22Rv1 (cell line): ENCODE measurements at regions not wholly inside any gene's neighbourhood (a gene's known extent, or its start where the extent isn't known, plus 50 kb on each side); places are given as distances from the start of the nearest gene placed in this dataset.

Experiments used
- ZFX ChIP-seq: fragments of 450-650 bp; IDR thresholded peaks from 2 replicates; pipeline ENCODE4 v1.6.1; 2017; ENCODE audit warnings: antibody characterized with exemption, borderline replicate concordance
- TF ChIP-seq, protein P1 (sequence below): fragments of 450-650 bp; IDR thresholded peaks from 2 replicates; pipeline ENCODE4 v1.5.1; 2017; ENCODE audit warnings: mild to moderate bottlenecking

DNA sequence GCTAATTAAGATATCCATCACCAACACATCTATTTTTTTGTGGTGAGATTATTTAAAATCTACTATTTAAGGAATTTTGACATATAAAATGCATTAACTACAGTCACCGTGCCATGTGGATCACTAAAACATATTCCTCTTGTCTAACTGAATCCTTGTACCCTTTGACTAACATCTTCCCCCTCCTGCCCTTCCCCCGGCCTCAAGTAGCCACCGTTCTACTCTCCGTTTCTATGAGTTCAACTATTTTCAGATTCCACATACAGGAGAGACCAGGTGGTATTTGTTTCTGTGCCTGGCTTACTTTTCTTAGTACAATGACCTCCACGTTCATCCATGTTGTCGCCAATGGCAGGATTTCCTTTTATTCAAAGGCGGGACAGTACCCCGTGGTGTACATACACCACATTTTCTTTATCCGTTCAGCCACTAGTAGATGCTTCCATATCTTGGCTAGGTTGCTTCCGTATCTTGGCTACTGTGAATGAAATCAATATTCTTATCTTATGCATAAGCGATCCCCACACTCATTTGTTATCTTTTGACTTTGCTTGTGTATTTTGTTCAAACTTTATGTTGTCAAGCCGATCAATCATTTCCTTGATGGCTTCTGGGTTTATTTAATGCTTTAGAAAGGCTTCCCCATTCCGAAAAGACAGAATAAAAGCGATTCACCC, 134.7 kb downstream of the KCNJ12 start:
- TF ChIP-seq, protein P1, sequence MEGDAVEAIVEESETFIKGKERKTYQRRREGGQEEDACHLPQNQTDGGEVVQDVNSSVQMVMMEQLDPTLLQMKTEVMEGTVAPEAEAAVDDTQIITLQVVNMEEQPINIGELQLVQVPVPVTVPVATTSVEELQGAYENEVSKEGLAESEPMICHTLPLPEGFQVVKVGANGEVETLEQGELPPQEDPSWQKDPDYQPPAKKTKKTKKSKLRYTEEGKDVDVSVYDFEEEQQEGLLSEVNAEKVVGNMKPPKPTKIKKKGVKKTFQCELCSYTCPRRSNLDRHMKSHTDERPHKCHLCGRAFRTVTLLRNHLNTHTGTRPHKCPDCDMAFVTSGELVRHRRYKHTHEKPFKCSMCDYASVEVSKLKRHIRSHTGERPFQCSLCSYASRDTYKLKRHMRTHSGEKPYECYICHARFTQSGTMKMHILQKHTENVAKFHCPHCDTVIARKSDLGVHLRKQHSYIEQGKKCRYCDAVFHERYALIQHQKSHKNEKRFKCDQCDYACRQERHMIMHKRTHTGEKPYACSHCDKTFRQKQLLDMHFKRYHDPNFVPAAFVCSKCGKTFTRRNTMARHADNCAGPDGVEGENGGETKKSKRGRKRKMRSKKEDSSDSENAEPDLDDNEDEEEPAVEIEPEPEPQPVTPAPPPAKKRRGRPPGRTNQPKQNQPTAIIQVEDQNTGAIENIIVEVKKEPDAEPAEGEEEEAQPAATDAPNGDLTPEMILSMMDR = no peak
- TF ChIP-seq ZFX = no peak
